Cardiac muscle cell (in vitro differentiated cells and primary cell): ENCODE measurements at regions not wholly inside any gene's neighbourhood (a gene's known extent, or its start where the extent isn't known, plus 50 kb on each side); places are given as distances from the start of the nearest gene placed in this dataset.
"Not testable (repeated sequence)": the region's sequence is repeated elsewhere in the genome, so short reads cannot be mapped to it uniquely, and the experiment has no call there.

Source experiments
- DNase-seq, 2 donors: peaks; one replicate each; pipeline versions ENCODE4 v3.0.0 to v3.0.0-alpha.2; 2010 to 2017; ENCODE audit warnings: low read depth in 1 of 2, low spot score in 1 of 2
- H3K27ac ChIP-seq: fragments of 200-600 bp; sonication (generic); 2 replicates; pipeline ENCODE4 v1.5.1; 2016
- H3K27me3 ChIP-seq: fragments of 200-600 bp; sonication (generic); 2 replicates; pipeline ENCODE4 v1.6.0; 2016; ENCODE audit warnings: control low read depth
- H3K36me3 ChIP-seq: fragments of 200-600 bp; sonication (generic); 2 replicates; pipeline ENCODE4 v1.5.1; 2016; ENCODE audit warnings: control low read depth
- H3K4me1 ChIP-seq: fragments of 200-600 bp; sonication (generic); 2 replicates; pipeline ENCODE4 v1.8.1; 2017; ENCODE audit warnings: low read depth, mild to moderate bottlenecking, mixed run types
- H3K4me3 ChIP-seq: fragments of 200-600 bp; sonication (generic); 2 replicates; pipeline ENCODE4 v1.5.1; 2016; ENCODE audit warnings: mild to moderate bottlenecking
- H3K9me3 ChIP-seq: fragments of 200-600 bp; sonication (generic); 2 replicates; pipeline ENCODE4 v1.5.1; 2017; ENCODE audit warnings: low read depth, mild to moderate bottlenecking, control low read depth
- CTCF ChIP-seq: IDR thresholded peaks from 2 replicates; pipeline ENCODE4 v1.5.1; 2012; ENCODE audit warnings: low read depth, mild to moderate bottlenecking, low read length

- Histone ChIP-seq H3K9me3 (no peaks in the 10 kb centered on the region), H3K4me3 (no peak overlapping the region), H3K36me3 (no peaks in the 10 kb centered on the region), H3K4me1 (no peaks in the 10 kb centered on the region), H3K27ac (no peak overlapping the region), H3K27me3 (no peaks in the 10 kb centered on the region)
- no peak for DNase-seq
- TF ChIP-seq CTCF: no peak
Measured at GRCh38 chr5:156053056-156053455, 273.9 kb upstream of the SGCD start.

GRCh38 chr5:156076912-156077311 is 250.1 kb upstream of the SGCD start:
- no peaks in the 10 kb centered on the region for H3K4me1 ChIP-seq
- no peak overlapping the region for H3K4me3 ChIP-seq
- H3K36me3 ChIP-seq: no peaks in the 10 kb centered on the region
- H3K27me3 ChIP-seq: no peaks in the 10 kb centered on the region
- no peak for TF ChIP-seq CTCF
- no peaks in the 10 kb centered on the region for H3K9me3 ChIP-seq
- DNase-seq: no peak
- H3K27ac ChIP-seq: no peak overlapping the region

- no peak for TF ChIP-seq CTCF
- H3K36me3 ChIP-seq: no peaks in the 10 kb centered on the region
- H3K27me3 ChIP-seq: no peaks in the 10 kb centered on the region
- DNase-seq: no peak
- no peaks in the 10 kb centered on the region for H3K4me1 ChIP-seq
- H3K4me3 ChIP-seq: no peak overlapping the region
- H3K27ac ChIP-seq: no peak overlapping the region
- H3K9me3 ChIP-seq: no peaks in the 10 kb centered on the region
Measured at GRCh38 chr5:156087577-156088110, 239.3 kb upstream of the SGCD start.

- H3K9me3 ChIP-seq, DNase-seq, H3K4me3 ChIP-seq, H3K27me3 ChIP-seq, H3K4me1 ChIP-seq, H3K27ac ChIP-seq, H3K36me3 ChIP-seq: not testable (repeated sequence)
Measured at GRCh38 chr5:156089955-156090940, 236.7 kb upstream of the SGCD start.

- DNase-seq: no peak
- no peaks in the 10 kb centered on the region for H3K4me1 ChIP-seq
- no peak overlapping the region for H3K4me3 ChIP-seq
- no peak for TF ChIP-seq CTCF
- H3K36me3 ChIP-seq: no peaks in the 10 kb centered on the region
- H3K27ac ChIP-seq: no peak overlapping the region
- H3K9me3 ChIP-seq: no peaks in the 10 kb centered on the region
- no peaks in the 10 kb centered on the region for H3K27me3 ChIP-seq
Measured at GRCh38 chr5:156093024-156093423, 233.9 kb upstream of the SGCD start.

- Histone ChIP-seq H3K9me3 (no peaks in the 10 kb centered on the region), H3K27ac (no peak overlapping the region), H3K4me3 (no peak overlapping the region), H3K4me1 (no peaks in the 10 kb centered on the region), H3K27me3 (no peaks in the 10 kb centered on the region), H3K36me3 (no peaks in the 10 kb centered on the region)
- DNase-seq: peak in 1 of 2 donors; percentile 23
- TF ChIP-seq CTCF: no peak
Measured at GRCh38 chr5:156094001-156094400, 233.0 kb upstream of the SGCD start.
